Keratinocyte (primary cell): ENCODE measurements at regions not wholly inside any gene's neighbourhood (a gene's known extent, or its start where the extent isn't known, plus 50 kb on each side); places are given as distances from the start of the nearest gene placed in this dataset.

ENCODE experiments used
- DNase-seq: peaks from one replicate; pipeline ENCODE4 v3.0.0-alpha.2; 2011; ENCODE audit warnings: low read depth, missing footprints, low spot score
- FAIRE-seq: peaks from 2 replicates; lab custom pipeline; 2011; peaks lifted over from hg19 to GRCh38; lab: Jason Lieb, UNC
- H2AFZ ChIP-seq: 2 replicates; pipeline ENCODE4 v1.6.0; 2012; ENCODE audit warnings: low read length, control low read depth, inconsistent platforms; ENCODE audit not compliant: control insufficient read depth
- H3K27ac ChIP-seq: 2 replicates; pipeline ENCODE4 v1.5.1; 2011; ENCODE audit warnings: low read length; ENCODE audit not compliant: control insufficient read depth, insufficient read depth
- H3K27me3 ChIP-seq: 3 replicates; pipeline ENCODE4 v1.6.0; 2011; ENCODE audit warnings: low read length; ENCODE audit not compliant: control insufficient read depth, insufficient read depth; ENCODE audit errors: extremely low read depth
- H3K36me3 ChIP-seq, 2 experiments: 2 replicates in 1 of 2; 3 replicates in 1 of 2; pipeline ENCODE4 v1.5.1; 2011; ENCODE audit warnings: low read length in 2 of 2, mild to moderate bottlenecking in 1 of 2; ENCODE audit not compliant: control insufficient read depth in 2 of 2, insufficient read depth in 2 of 2; ENCODE audit errors: extremely low read depth in 1 of 2
- H3K4me1 ChIP-seq: 3 replicates; pipeline ENCODE4 v1.5.1; 2011; ENCODE audit warnings: low read length; ENCODE audit not compliant: control insufficient read depth, insufficient read depth; ENCODE audit errors: extremely low read depth
- H3K4me2 ChIP-seq: 3 replicates; pipeline ENCODE4 v1.6.0; 2011; ENCODE audit warnings: low read depth, low read length; ENCODE audit not compliant: control insufficient read depth, insufficient read depth; ENCODE audit errors: extremely low read depth
- H3K4me3 ChIP-seq, 3 experiments: fragments of 200-600 bp in 1 of 3; sonication (generic) in 1 of 3; 2 replicates in 2 of 3; 3 replicates in 1 of 3; pipeline ENCODE4 v1.5.1; 2011 to 2016; ENCODE audit warnings: low read length in 3 of 3, mild to moderate bottlenecking in 3 of 3, control low read depth in 2 of 3, inconsistent platforms in 1 of 3, low read depth in 1 of 3, mixed read lengths in 1 of 3, mixed run types in 1 of 3, moderate library complexity in 1 of 3; ENCODE audit not compliant: control insufficient read depth in 2 of 3, insufficient read depth in 2 of 3; ENCODE audit errors: extremely low read depth in 1 of 3
- H3K79me2 ChIP-seq: 2 replicates; pipeline ENCODE4 v1.6.0; 2012; ENCODE audit warnings: low read length; ENCODE audit not compliant: control insufficient read depth, insufficient read depth
- H3K9ac ChIP-seq: 3 replicates; pipeline ENCODE4 v1.6.0; 2011; ENCODE audit warnings: low read length; ENCODE audit not compliant: control insufficient read depth, insufficient read depth; ENCODE audit errors: extremely low read depth
- H3K9me1 ChIP-seq: 3 replicates; pipeline ENCODE4 v1.6.0; 2011; ENCODE audit warnings: low read length; ENCODE audit not compliant: control insufficient read depth, insufficient read depth; ENCODE audit errors: extremely low read depth
- H3K9me3 ChIP-seq: 2 replicates; pipeline ENCODE4 v1.5.1; 2012; ENCODE audit warnings: low read depth, low read length; ENCODE audit not compliant: control insufficient read depth
- H4K20me1 ChIP-seq: 3 replicates; pipeline ENCODE4 v1.6.0; 2011; ENCODE audit warnings: low read length; ENCODE audit not compliant: control insufficient read depth, insufficient read depth; ENCODE audit errors: extremely low read depth
- EZH2 ChIP-seq: IDR thresholded peaks from one replicate; pipeline ENCODE4 v1.6.1; 2012; ENCODE audit warnings: inconsistent platforms, mild to moderate bottlenecking, low read length, moderate library complexity
- dilution Hi-C: fragments of 300-500 bp; cut with MboI; formaldehyde crosslinking; loops from one replicate; pipeline ENCODE4 v1.7.0; 2020; ENCODE audit warnings: low sequenced_read_pairs; ENCODE audit not compliant: extremely low pct_ligation_motif_present
- TF ChIP-seq, protein P1 (sequence below), 3 experiments: IDR thresholded peaks in 1 of 3; conservative IDR thresholded peaks in 1 of 3; optimal IDR thresholded peaks in 1 of 3; 2 replicates in 2 of 3; 3 replicates in 1 of 3; pipeline versions ENCODE3 to v1.5.1; 2011; ENCODE audit warnings: low read length in 3 of 3, mild to moderate bottlenecking in 3 of 3, moderate library complexity in 2 of 3, control low read depth in 1 of 3, inconsistent platforms in 1 of 3; ENCODE audit not compliant: insufficient read depth in 2 of 3; ENCODE audit errors: extremely low read depth in 1 of 3

DNA sequence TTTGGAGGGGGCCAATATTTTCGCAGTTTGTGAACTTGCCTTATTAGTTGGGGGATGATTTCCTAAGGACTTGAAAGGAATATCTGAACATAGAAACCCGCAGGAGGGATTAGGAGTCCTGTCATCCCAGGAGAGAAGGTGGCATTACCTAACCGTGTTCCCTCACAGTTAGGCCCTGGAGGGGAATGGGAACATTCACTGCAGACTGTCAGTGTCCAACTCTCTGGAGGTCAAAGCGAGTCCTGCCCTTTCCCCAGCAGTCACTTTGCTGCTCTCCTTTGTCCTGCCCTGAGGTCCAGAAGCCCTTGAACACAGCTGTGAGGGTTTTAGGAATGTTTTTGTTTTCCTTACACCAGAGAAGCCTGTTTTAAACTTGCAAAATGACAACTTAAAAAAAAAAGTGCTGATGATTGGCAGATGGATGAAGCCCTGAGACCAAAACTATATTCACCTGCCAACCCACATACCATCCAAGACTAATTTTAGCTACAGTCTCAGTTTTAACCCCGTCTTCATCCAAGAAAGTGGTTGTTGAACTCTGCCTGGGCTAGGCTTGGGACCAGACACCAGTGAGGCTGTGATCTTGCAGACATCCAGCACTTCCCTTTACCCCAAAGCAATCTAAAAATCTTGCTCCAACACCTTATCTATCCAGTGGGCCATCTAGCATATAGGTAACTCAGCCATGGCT, 90.5 kb upstream of the MEX3C start:
- H3K27me3 ChIP-seq, result no peaks in the 10 kb centered on the region
- TF ChIP-seq, protein P1, sequence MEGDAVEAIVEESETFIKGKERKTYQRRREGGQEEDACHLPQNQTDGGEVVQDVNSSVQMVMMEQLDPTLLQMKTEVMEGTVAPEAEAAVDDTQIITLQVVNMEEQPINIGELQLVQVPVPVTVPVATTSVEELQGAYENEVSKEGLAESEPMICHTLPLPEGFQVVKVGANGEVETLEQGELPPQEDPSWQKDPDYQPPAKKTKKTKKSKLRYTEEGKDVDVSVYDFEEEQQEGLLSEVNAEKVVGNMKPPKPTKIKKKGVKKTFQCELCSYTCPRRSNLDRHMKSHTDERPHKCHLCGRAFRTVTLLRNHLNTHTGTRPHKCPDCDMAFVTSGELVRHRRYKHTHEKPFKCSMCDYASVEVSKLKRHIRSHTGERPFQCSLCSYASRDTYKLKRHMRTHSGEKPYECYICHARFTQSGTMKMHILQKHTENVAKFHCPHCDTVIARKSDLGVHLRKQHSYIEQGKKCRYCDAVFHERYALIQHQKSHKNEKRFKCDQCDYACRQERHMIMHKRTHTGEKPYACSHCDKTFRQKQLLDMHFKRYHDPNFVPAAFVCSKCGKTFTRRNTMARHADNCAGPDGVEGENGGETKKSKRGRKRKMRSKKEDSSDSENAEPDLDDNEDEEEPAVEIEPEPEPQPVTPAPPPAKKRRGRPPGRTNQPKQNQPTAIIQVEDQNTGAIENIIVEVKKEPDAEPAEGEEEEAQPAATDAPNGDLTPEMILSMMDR (optimal IDR thresholded peaks at IDR 0.05 in 1 of 3, IDR thresholded peaks at IDR 0.05 in 1 of 3, conservative IDR thresholded peaks at IDR 0.05 in 1 of 3; ENCODE audit: extremely low read depth in 1 of 3, insufficient read depth in 2 of 3, low read length in 3 of 3), result no peak
- no peak for TF ChIP-seq EZH2
- no peaks in the 10 kb centered on the region for H3K4me1 ChIP-seq
- no peaks in the 10 kb centered on the region for H3K9me1 ChIP-seq
- no peak overlapping the region for H2AFZ ChIP-seq
- FAIRE-seq, result no peak
- no peak overlapping the region for H3K27ac ChIP-seq
- H3K9me3 ChIP-seq, result peaks cover 2% of the 10 kb centered on the region
- H4K20me1 ChIP-seq, result no peaks in the 10 kb centered on the region
- no peak for DNase-seq
- no peak overlapping the region for H3K4me2 ChIP-seq
- dilution Hi-C loops, result no loop called here
- no peak overlapping the region for H3K9ac ChIP-seq
- H3K4me3 ChIP-seq, result no peak overlapping the region
- no peaks in the 10 kb centered on the region for H3K79me2 ChIP-seq
- H3K36me3 ChIP-seq, result no peaks in the 10 kb centered on the region

DNA sequence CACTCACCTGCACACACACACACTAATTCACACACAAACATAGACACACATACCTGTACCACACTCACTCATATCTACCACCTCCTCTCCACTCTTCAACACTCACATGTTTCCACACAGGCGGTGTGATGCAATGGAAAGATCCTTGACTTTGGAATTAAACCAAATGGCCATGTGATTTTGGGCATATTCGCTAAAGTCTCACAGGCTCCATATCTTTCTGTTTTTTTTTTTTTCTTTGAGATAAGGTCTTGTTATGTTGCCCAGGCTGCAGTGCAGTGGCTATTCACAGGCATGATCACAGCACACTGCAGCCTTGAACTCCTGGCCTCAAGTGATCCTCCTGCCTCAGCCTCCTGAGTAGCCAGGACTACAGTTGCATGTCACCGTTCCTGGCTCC, 91.1 kb upstream of the MEX3C start:
- Histone ChIP-seq H3K9me3 (peaks cover 2% of the 10 kb centered on the region), H3K9me1 (no peaks in the 10 kb centered on the region), H2AFZ (no peak overlapping the region), H4K20me1 (no peaks in the 10 kb centered on the region), H3K9ac (no peak overlapping the region), H3K79me2 (no peaks in the 10 kb centered on the region), H3K27ac (no peak overlapping the region), H3K4me1 (no peaks in the 10 kb centered on the region), H3K27me3 (no peaks in the 10 kb centered on the region), H3K36me3 (no peaks in the 10 kb centered on the region), H3K4me3 (no peak overlapping the region), H3K4me2 (no peak overlapping the region)
- no peak for FAIRE-seq
- TF ChIP-seq EZH2, result no peak
- TF ChIP-seq, protein P1 (optimal IDR thresholded peaks at IDR 0.05 in 1 of 3, IDR thresholded peaks at IDR 0.05 in 1 of 3, conservative IDR thresholded peaks at IDR 0.05 in 1 of 3; ENCODE audit: extremely low read depth in 1 of 3, insufficient read depth in 2 of 3, low read length in 3 of 3), result no peak
- dilution Hi-C loops, result no loop called here
- DNase-seq, result no peak
